ELF-1 (cell line): ENCODE measurements at regions not wholly inside any gene's neighbourhood (a gene's known extent, or its start where the extent isn't known, plus 50 kb on each side); places are given as distances from the start of the nearest gene placed in this dataset.
A peak's percentile ranks its signal among the peaks of the same experiment; 100 is the strongest.

Experiments
- DNase-seq: peaks from one replicate; pipeline ENCODE4 v3.0.0-alpha.2; 2016; ENCODE audit warnings: low read depth, low spot score

- no peak for DNase-seq
Measured at GRCh38 chr4:11860996-11861395, 432.3 kb upstream of the HS3ST1 start.

GRCh38 chr4:11857881-11858280 lies 429.2 kb upstream of the HS3ST1 start:
- DNase-seq, result no peak

GRCh38 chr4:11847167-11847566 lies 418.5 kb upstream of the HS3ST1 start:
- no peak for DNase-seq

- no peak for DNase-seq
Measured at GRCh38 chr4:11843927-11844326, 415.2 kb upstream of the HS3ST1 start.

GRCh38 chr4:11843340-11843739 lies 414.6 kb upstream of the HS3ST1 start:
- no peak for DNase-seq

- DNase-seq, result no peak
Measured at GRCh38 chr4:11842620-11843263, 414.0 kb upstream of the HS3ST1 start.

- no peak for DNase-seq
Measured at GRCh38 chr4:11839889-11840288, 411.2 kb upstream of the HS3ST1 start.

- DNase-seq, result no peak
Measured at GRCh38 chr4:11831739-11832138, 403.0 kb upstream of the HS3ST1 start.

GRCh38 chr4:11824566-11824965 lies 395.9 kb upstream of the HS3ST1 start:
- no peak for DNase-seq

- no peak for DNase-seq
Measured at GRCh38 chr4:11821772-11822430, 393.2 kb upstream of the HS3ST1 start.

- no peak for DNase-seq
Measured at GRCh38 chr4:11817088-11817487, 388.4 kb upstream of the HS3ST1 start.

- no peak for DNase-seq
Measured at GRCh38 chr4:11814758-11815157, 386.1 kb upstream of the HS3ST1 start.

GRCh38 chr4:11813951-11814446 lies 385.3 kb upstream of the HS3ST1 start:
- DNase-seq, result no peak

- DNase-seq, result peak; percentile 5
Measured at GRCh38 chr4:11811521-11811920, 382.8 kb upstream of the HS3ST1 start.

- DNase-seq, result no peak
Measured at GRCh38 chr4:11805842-11806241, 377.1 kb upstream of the HS3ST1 start.

GRCh38 chr4:11801466-11802446 lies 373.1 kb upstream of the HS3ST1 start:
- DNase-seq, result no peak

GRCh38 chr4:11799196-11799595 lies 370.5 kb upstream of the HS3ST1 start:
- no peak for DNase-seq

- no peak for DNase-seq
Measured at GRCh38 chr4:11791797-11792196, 363.1 kb upstream of the HS3ST1 start.

- DNase-seq, result no peak
Measured at GRCh38 chr4:11790230-11790629, 361.5 kb upstream of the HS3ST1 start.

- DNase-seq, result no peak
Measured at GRCh38 chr4:11783588-11783987, 354.9 kb upstream of the HS3ST1 start.

- DNase-seq, result no peak
Measured at GRCh38 chr4:11782859-11783258, 354.2 kb upstream of the HS3ST1 start.

GRCh38 chr4:11777447-11777846 lies 348.8 kb upstream of the HS3ST1 start:
- no peak for DNase-seq
